ENCODE measurements at regions not wholly inside any gene's neighbourhood (a gene's known extent, or its start where the extent isn't known, plus 50 kb on each side); places are given as distances from the start of the nearest gene placed in this dataset.

DNA sequence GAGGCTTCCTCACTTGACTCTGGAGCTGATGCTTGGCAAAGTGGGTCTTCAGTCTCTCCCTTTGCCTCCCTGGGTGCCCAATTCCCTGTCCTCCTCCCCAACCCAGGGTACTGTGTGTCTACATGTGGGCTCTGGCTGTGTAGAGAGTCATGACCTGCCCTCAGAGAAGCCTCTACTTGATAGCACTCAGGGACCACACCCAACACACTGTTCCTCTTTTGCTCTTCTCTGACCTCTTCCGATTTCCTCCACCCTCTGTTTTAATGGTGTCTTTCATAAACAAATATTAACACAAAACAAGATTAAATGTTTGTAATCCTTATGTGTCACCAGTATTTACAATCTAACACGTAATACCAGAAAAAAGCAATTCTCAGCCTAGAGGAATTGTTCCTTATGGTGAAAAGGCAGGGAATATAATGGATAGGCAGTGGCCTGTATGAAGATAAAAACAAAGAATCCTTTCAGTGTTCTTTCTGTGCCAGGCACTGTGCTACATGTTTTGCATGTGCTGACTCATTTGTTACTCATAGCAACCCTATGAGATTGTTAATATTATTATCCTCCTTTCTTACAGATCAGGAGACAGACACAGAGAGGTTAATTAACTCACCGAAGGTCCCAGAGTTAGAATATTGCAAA, 58.2 kb downstream of the HSD3B1 start:
- DNase-seq: peak in 1 of 2 donors; percentile 38

- no peak for DNase-seq
Measured at GRCh38 chr1:119569095-119569494, 62.1 kb downstream of the HSD3B1 start.

All from CD4-positive, alpha-beta T cell treated with Interleukin-4 for 1 hour (primary cell).